HepG2 (cell line): ENCODE measurements at regions not wholly inside any gene's neighbourhood (a gene's known extent, or its start where the extent isn't known, plus 50 kb on each side); places are given as distances from the start of the nearest gene placed in this dataset.

Experiments
- CAMTA2 ChIP-seq: sonication (generic); formaldehyde crosslinking; IDR thresholded peaks from 2 replicates; pipeline ENCODE4 v1.4.0; 2020; ENCODE audit warnings: mild to moderate bottlenecking, missing genetic modification reagents, borderline replicate concordance
- CC2D1A ChIP-seq: sonication (generic); formaldehyde crosslinking; IDR thresholded peaks from 2 replicates; pipeline ENCODE4 v1.8.1; 2023; ENCODE audit warnings: mild to moderate bottlenecking, missing genetic modification reagents
- CCAR2 ChIP-seq: fragments of 200-400 bp; formaldehyde crosslinking; optimal IDR thresholded peaks from 2 replicates; pipeline ENCODE3; 2018; ENCODE audit warnings: low read depth, mild to moderate bottlenecking, low read length, moderate library complexity
- DPF2 ChIP-seq: sonication (generic); formaldehyde crosslinking; IDR thresholded peaks from 2 replicates; pipeline ENCODE4 v1.4.0; 2020; ENCODE audit warnings: mild to moderate bottlenecking, low read depth, missing genetic modification reagents, borderline replicate concordance
- EP300 ChIP-seq, 3 experiments: sonication (generic) in 1 of 3; formaldehyde crosslinking in 1 of 3; IDR thresholded peaks; 2 replicates each; pipeline versions ENCODE4 v1.5.1 to v1.6.1; 2011 to 2020; ENCODE audit warnings: low read depth in 2 of 3, low read length in 2 of 3, borderline replicate concordance in 1 of 3, improper control_type of control experiment in 1 of 3, mild to moderate bottlenecking in 1 of 3, missing genetic modification reagents in 1 of 3, moderate library complexity in 1 of 3
- GATAD1 ChIP-seq: IDR thresholded peaks from 2 replicates; pipeline ENCODE4 v1.6.1; 2016; ENCODE audit warnings: missing genetic modification reagents, missing compliant biosample characterization
- GLI4 ChIP-seq: sonication (generic); formaldehyde crosslinking; IDR thresholded peaks from 2 replicates; pipeline ENCODE4 v1.5.1; 2020; ENCODE audit warnings: missing genetic modification reagents, mild to moderate bottlenecking, moderate library complexity, borderline replicate concordance
- HMG20A ChIP-seq: IDR thresholded peaks from 2 replicates; pipeline ENCODE4 v1.6.1; 2016; ENCODE audit warnings: borderline replicate concordance
- MEIS2 ChIP-seq: sonication (generic); formaldehyde crosslinking; IDR thresholded peaks from 2 replicates; pipeline ENCODE4 v1.9.0; 2021; ENCODE audit warnings: mild to moderate bottlenecking, missing genetic modification reagents
- MTF1 ChIP-seq: sonication (generic); formaldehyde crosslinking; IDR thresholded peaks from 2 replicates; pipeline ENCODE4 v1.5.0; 2020; ENCODE audit warnings: missing genetic modification reagents
- MXD4 ChIP-seq: IDR thresholded peaks from 2 replicates; pipeline ENCODE4 v1.6.1; 2016; ENCODE audit warnings: mild to moderate bottlenecking, missing biosample characterization, missing genetic modification reagents
- NR1H2 ChIP-seq: sonication (generic); formaldehyde crosslinking; IDR thresholded peaks from 2 replicates; pipeline ENCODE4 v1.8.1; 2022; ENCODE audit warnings: low read depth, missing genetic modification reagents, borderline replicate concordance
- SIX4 ChIP-seq: sonication (generic); formaldehyde crosslinking; IDR thresholded peaks from 2 replicates; pipeline ENCODE4 v1.4.0; 2020; ENCODE audit warnings: missing genetic modification reagents
- SOX6 ChIP-seq, 2 experiments: fragments of 450-650 bp in 1 of 2; sonication (generic) in 1 of 2; formaldehyde crosslinking in 1 of 2; IDR thresholded peaks; 2 replicates each; pipeline versions ENCODE4 v1.4.0 to v1.6.1; 2017 to 2020; ENCODE audit warnings: antibody characterized with exemption in 1 of 2, mild to moderate bottlenecking in 1 of 2, missing genetic modification reagents in 1 of 2
- SP5 ChIP-seq: IDR thresholded peaks from 2 replicates; pipeline ENCODE4 v1.6.1; 2016; ENCODE audit warnings: low read depth, borderline replicate concordance
- TOPORS ChIP-seq: sonication (generic); formaldehyde crosslinking; IDR thresholded peaks from 2 replicates; pipeline ENCODE4 v1.8.0; 2023; ENCODE audit warnings: mild to moderate bottlenecking, missing genetic modification reagents
- TRIM24 ChIP-seq: sonication (generic); formaldehyde crosslinking; IDR thresholded peaks from 2 replicates; pipeline ENCODE4 v1.8.0; 2022; ENCODE audit warnings: mild to moderate bottlenecking, missing genetic modification reagents
- U2AF1 ChIP-seq: fragments of 200-400 bp; formaldehyde crosslinking; optimal IDR thresholded peaks from 2 replicates; pipeline ENCODE3; 2017; ENCODE audit warnings: mild to moderate bottlenecking, low read depth, low read length
- ZNF101 ChIP-seq: sonication (generic); formaldehyde crosslinking; IDR thresholded peaks from 2 replicates; pipeline ENCODE4 v1.4.0; 2020; ENCODE audit warnings: mild to moderate bottlenecking, low read depth, missing genetic modification reagents, borderline replicate concordance
- ZNF12 ChIP-seq: sonication (generic); formaldehyde crosslinking; IDR thresholded peaks from 2 replicates; pipeline ENCODE4 v1.5.0; 2020; ENCODE audit warnings: missing genetic modification reagents
- ZNF207 ChIP-seq: fragments of 450-650 bp; IDR thresholded peaks from 2 replicates; pipeline ENCODE4 v1.6.1; 2016; ENCODE audit warnings: antibody characterized with exemption, borderline replicate concordance
- ZNF441 ChIP-seq: sonication (generic); formaldehyde crosslinking; IDR thresholded peaks from 2 replicates; pipeline ENCODE4 v1.7.0; 2021; ENCODE audit warnings: missing genetic modification reagents, borderline replicate concordance
- ZNF530 ChIP-seq: sonication (generic); formaldehyde crosslinking; IDR thresholded peaks from 2 replicates; pipeline ENCODE4 v1.5.0; 2020; ENCODE audit warnings: low read depth, mild to moderate bottlenecking, missing genetic modification reagents
- ZNF644 ChIP-seq: IDR thresholded peaks from 2 replicates; pipeline ENCODE4 v1.6.1; 2016; ENCODE audit warnings: low read depth
- ZNF713 ChIP-seq: sonication (generic); formaldehyde crosslinking; IDR thresholded peaks from 2 replicates; pipeline ENCODE4 v1.4.0; 2020; ENCODE audit warnings: mild to moderate bottlenecking, missing genetic modification reagents
- TF ChIP-seq, protein P1 (sequence below): sonication (generic); formaldehyde crosslinking; IDR thresholded peaks from 2 replicates; pipeline ENCODE4 v1.5.1; 2020; ENCODE audit warnings: mild to moderate bottlenecking, missing genetic modification reagents, borderline replicate concordance
- TF ChIP-seq, protein P2 (sequence below): sonication (generic); formaldehyde crosslinking; IDR thresholded peaks from 2 replicates; pipeline ENCODE4 v1.5.1; 2020; ENCODE audit warnings: missing genetic modification reagents, mild to moderate bottlenecking, borderline replicate concordance
- TF ChIP-seq, protein P3 (sequence below): sonication (generic); formaldehyde crosslinking; IDR thresholded peaks from 2 replicates; pipeline ENCODE4; 2020; ENCODE audit warnings: missing genetic modification reagents, mild to moderate bottlenecking, borderline replicate concordance

DNA sequence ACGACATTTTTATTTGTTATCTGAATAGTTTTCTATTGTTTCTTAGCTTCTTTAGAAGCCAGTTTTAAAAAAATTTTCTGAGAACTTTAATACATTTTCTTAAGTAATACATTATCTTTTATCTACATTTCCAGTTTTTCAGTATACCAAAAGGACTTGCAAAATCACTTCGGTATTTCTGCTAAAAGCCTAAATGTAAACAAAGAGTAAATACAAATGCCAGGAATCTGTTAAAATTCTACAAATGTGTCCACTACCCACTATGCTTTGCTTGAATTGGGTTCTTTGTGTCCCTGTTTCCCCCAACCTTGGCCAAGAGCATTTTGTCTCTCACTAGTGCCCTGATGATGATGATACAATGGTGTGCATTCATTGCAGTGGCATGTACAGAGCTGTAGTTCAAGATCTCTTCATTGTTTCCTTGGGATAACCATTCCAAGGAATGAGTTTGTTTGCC, 611.2 kb downstream of the NR2F1-AS1 start (continued):
- TF ChIP-seq SP5 (CRISPR knock-in tag) (0 out of 2 replicates have a peak, but pooled peaks have one; percentile 12), MTF1 (CRISPR knock-in tag) (no peak), MXD4 (CRISPR knock-in tag) (no peak), GLI4 (CRISPR knock-in tag) (no peak), CAMTA2 (CRISPR knock-in tag) (no peak), CCAR2 (no peak), MEIS2 (no peak), ZNF644 (CRISPR knock-in tag) (peak; percentile 95), TRIM24 (no peak), ZNF441 (CRISPR knock-in tag) (no peak), DPF2 (CRISPR knock-in tag) (peak; percentile 70; the same call in 1 of the 2 replicates), ZNF207 (no peak), SIX4 (CRISPR knock-in tag) (peak; percentile 17; the same call in 1 of the 2 replicates), ZNF713 (no peak), U2AF1 (no peak), TOPORS (CRISPR knock-in tag) (no peak), NR1H2 (CRISPR knock-in tag) (no peak), ZNF530 (CRISPR knock-in tag) (no peak), SOX6 (IDR thresholded peaks at IDR 0.05) (no peak), SOX6 (CRISPR knock-in tag; IDR thresholded peaks at IDR 0.05) (peak; percentile 94), ZNF101 (CRISPR knock-in tag) (no peak), HMG20A (CRISPR knock-in tag) (peak; percentile 83; the same call in 1 of the 2 replicates), GATAD1 (0 out of 2 replicates have a peak, but pooled peaks have one; percentile 22), ZNF12 (CRISPR knock-in tag) (0 out of 2 replicates have a peak, but pooled peaks have one; percentile 29), EP300 (IDR thresholded peaks at IDR 0.05; ENCODE audit: low read depth in 2 of 2, low read length in 2 of 2) (peak; percentile 74 to 99), EP300 (CRISPR knock-in tag; IDR thresholded peaks at IDR 0.05; ENCODE audit: borderline replicate concordance) (peak; percentile 95), CC2D1A (CRISPR knock-in tag) (no peak)
- TF ChIP-seq, protein P1, sequence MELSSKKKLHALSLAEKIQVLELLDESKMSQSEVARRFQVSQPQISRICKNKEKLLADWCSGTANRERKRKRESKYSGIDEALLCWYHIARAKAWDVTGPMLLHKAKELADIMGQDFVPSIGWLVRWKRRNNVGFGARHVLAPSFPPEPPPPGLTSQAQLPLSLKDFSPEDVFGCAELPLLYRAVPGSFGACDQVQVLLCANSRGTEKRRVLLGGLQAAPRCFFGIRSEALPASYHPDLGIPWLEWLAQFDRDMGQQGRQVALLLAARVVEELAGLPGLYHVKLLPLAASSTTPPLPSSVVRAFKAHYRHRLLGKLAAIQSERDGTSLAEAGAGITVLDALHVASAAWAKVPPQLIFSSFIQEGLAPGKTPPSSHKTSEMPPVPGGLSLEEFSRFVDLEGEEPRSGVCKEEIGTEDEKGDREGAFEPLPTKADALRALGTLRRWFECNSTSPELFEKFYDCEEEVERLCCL (CRISPR knock-in tag): no peak
- TF ChIP-seq, protein P2, sequence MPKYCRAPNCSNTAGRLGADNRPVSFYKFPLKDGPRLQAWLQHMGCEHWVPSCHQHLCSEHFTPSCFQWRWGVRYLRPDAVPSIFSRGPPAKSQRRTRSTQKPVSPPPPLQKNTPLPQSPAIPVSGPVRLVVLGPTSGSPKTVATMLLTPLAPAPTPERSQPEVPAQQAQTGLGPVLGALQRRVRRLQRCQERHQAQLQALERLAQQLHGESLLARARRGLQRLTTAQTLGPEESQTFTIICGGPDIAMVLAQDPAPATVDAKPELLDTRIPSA (CRISPR knock-in tag): no peak
- TF ChIP-seq, protein P3, sequence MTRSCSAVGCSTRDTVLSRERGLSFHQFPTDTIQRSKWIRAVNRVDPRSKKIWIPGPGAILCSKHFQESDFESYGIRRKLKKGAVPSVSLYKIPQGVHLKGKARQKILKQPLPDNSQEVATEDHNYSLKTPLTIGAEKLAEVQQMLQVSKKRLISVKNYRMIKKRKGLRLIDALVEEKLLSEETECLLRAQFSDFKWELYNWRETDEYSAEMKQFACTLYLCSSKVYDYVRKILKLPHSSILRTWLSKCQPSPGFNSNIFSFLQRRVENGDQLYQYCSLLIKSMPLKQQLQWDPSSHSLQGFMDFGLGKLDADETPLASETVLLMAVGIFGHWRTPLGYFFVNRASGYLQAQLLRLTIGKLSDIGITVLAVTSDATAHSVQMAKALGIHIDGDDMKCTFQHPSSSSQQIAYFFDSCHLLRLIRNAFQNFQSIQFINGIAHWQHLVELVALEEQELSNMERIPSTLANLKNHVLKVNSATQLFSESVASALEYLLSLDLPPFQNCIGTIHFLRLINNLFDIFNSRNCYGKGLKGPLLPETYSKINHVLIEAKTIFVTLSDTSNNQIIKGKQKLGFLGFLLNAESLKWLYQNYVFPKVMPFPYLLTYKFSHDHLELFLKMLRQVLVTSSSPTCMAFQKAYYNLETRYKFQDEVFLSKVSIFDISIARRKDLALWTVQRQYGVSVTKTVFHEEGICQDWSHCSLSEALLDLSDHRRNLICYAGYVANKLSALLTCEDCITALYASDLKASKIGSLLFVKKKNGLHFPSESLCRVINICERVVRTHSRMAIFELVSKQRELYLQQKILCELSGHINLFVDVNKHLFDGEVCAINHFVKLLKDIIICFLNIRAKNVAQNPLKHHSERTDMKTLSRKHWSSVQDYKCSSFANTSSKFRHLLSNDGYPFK: no peak
